ENCODE measurements at regions not wholly inside any gene's neighbourhood (a gene's known extent, or its start where the extent isn't known, plus 50 kb on each side); places are given as distances from the start of the nearest gene placed in this dataset.

- TF ChIP-seq ETS1 (conservative IDR thresholded peaks at IDR 0.05; ENCODE audit: control insufficient read depth, low read depth, low read length) (no peak), NFYB (IDR thresholded peaks at IDR 0.05; ENCODE audit: extremely low read depth, insufficient read length) (no peak), MTA3 (IDR thresholded peaks at IDR 0.05; ENCODE audit: borderline replicate concordance) (no peak), MCM2 (IDR thresholded peaks at IDR 0.05; ENCODE audit: low read depth) (no peak), RAD21 (CRISPR knock-in tag; conservative IDR thresholded peaks at IDR 0.05 in 1 of 2, IDR thresholded peaks at IDR 0.05 in 1 of 2) (no peak), EHMT2 (IDR thresholded peaks at IDR 0.05) (no peak), CHD1 (IDR thresholded peaks at IDR 0.05; ENCODE audit: low read length) (no peak), ZNF274 (IDR thresholded peaks at IDR 0.05; ENCODE audit: borderline replicate concordance, low read depth, low read length) (no peak), CTCF (IDR thresholded peaks at IDR 0.05 in 2 of 3, conservative IDR thresholded peaks at IDR 0.05 in 1 of 3; ENCODE audit: insufficient read depth in 2 of 3, low read depth in 1 of 3, low read length in 3 of 3) (no peak)
- TF ChIP-seq, protein P1, sequence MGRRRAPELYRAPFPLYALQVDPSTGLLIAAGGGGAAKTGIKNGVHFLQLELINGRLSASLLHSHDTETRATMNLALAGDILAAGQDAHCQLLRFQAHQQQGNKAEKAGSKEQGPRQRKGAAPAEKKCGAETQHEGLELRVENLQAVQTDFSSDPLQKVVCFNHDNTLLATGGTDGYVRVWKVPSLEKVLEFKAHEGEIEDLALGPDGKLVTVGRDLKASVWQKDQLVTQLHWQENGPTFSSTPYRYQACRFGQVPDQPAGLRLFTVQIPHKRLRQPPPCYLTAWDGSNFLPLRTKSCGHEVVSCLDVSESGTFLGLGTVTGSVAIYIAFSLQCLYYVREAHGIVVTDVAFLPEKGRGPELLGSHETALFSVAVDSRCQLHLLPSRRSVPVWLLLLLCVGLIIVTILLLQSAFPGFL (CRISPR knock-in tag; IDR thresholded peaks at IDR 0.05), result no peak
Measured at GRCh38 chr13:86066611-86067365, 267.6 kb upstream of the SLITRK6 start.

Measured in K562 (cell line).